ENCODE measurements at regions not wholly inside any gene's neighbourhood (a gene's known extent, or its start where the extent isn't known, plus 50 kb on each side); places are given as distances from the start of the nearest gene placed in this dataset.

GRCh38 chr20:22909436-22909835 lies 125.7 kb upstream of the SSTR4 start (continued):
- TF ChIP-seq ESRRA (IDR thresholded peaks at IDR 0.05; ENCODE audit: low read length) (no peak), CEBPZ (IDR thresholded peaks at IDR 0.05; ENCODE audit: low read depth, low read length) (no peak)

GRCh38 chr20:22910287-22910852 lies 124.7 kb upstream of the SSTR4 start:
- ChIA-PET SMC1A (ENCODE audit: uncharacterized antibody, unreplicated experiment) (interaction anchor here (0.9 to 3.3 kb wide), 4 partner anchors 10 kb away, joined by 4 to 22 read pairs (median 4); no protein-coding TSS in a partner anchor), CTCF (interaction anchor here (1.0 to 2.3 kb wide), 2 partner anchors 11 to 22 kb away, joined by 3 to 10 read pairs; no protein-coding TSS in a partner anchor), RAD21 (ENCODE audit: unreplicated experiment) (interaction anchor here (1.1 to 1.3 kb wide), 2 partner anchors 9 to 12 kb away, joined by 3 read pairs; no protein-coding TSS in a partner anchor), POLR2A (no interaction called here)
- no peaks in the 10 kb centered on the region for H4K20me1 ChIP-seq (ENCODE audit: control insufficient read depth, insufficient read depth)
- no peaks in the 10 kb centered on the region for H3K4me1 ChIP-seq (ENCODE audit: control insufficient read depth, insufficient read depth, low read length)
- H3K4me3 ChIP-seq, result no peak overlapping the region
- H3K9me3 ChIP-seq (replicated peaks; ENCODE audit: control insufficient read depth, insufficient read depth, low read length), result no peaks in the 10 kb centered on the region
- H3K9ac ChIP-seq (ENCODE audit: control insufficient read depth, insufficient read depth, low read length), result no peak overlapping the region
- H3K36me3 ChIP-seq (ENCODE audit: control insufficient read depth in 2 of 2, insufficient read depth in 2 of 2, low read length in 1 of 2), result no peaks in the 10 kb centered on the region
- in situ Hi-C loops (cut with MboI), result no loop called here
- no peak for FAIRE-seq
- DNase-seq (ENCODE audit: low read depth, low spot score), result no peak
- BruUV-seq (replicated peaks), result no TSS peak
- H2AFZ ChIP-seq (ENCODE audit: control insufficient read depth, low read depth, low read length), result no peak overlapping the region
- intact Hi-C loops (cut with micrococcal nuclease; ENCODE audit: unreplicated experiment), result no loop called here
- WGBS (ENCODE audit: insufficient coverage, insufficient replicate concordance, low lambda C conversion rate, missing lambda C conversion rate), result 3% methylated on average over 7 of the region's 7 CpGs
- no peak overlapping the region for H3K27ac ChIP-seq (ENCODE audit: control insufficient read depth, insufficient read depth)
- H3K4me2 ChIP-seq (ENCODE audit: control insufficient read depth, insufficient read depth), result no peak overlapping the region
- ATAC-seq, result no peak
- TF ChIP-seq SIX5 (IDR thresholded peaks at IDR 0.05; ENCODE audit: low read depth, low read length, severe bottlenecking) (no peak), CUX1 (IDR thresholded peaks at IDR 0.05; ENCODE audit: insufficient replicate concordance, low read depth, low read length) (no peak), HCFC1 (IDR thresholded peaks at IDR 0.05; ENCODE audit: low read length) (no peak), NFYA (IDR thresholded peaks at IDR 0.05; ENCODE audit: borderline replicate concordance, low read depth, low read length) (no peak)
- no peaks in the 10 kb centered on the region for H3K79me2 ChIP-seq (ENCODE audit: control insufficient read depth, insufficient read depth, low read length)
- H3K27me3 ChIP-seq (replicated peaks in 1 of 2; ENCODE audit: control insufficient read depth in 2 of 2, insufficient read depth in 2 of 2, low read length in 1 of 2), result no peaks in the 10 kb centered on the region

Data from GM12878 (cell line).